Transverse colon (tissue), 4 donors: ENCODE measurements at regions not wholly inside any gene's neighbourhood (a gene's known extent, or its start where the extent isn't known, plus 50 kb on each side); places are given as distances from the start of the nearest gene placed in this dataset.

Source experiments
- DNase-seq: peaks from one replicate; pipeline ENCODE4 v3.0.0-alpha.2; 2019
- H3K27ac ChIP-seq, 4 donors: fragments of 200-600 bp; sonication (generic); 2 replicates each; pipeline ENCODE4 v1.5.1; 2016 to 2018; ENCODE audit warnings: inconsistent platforms in 4 of 4
- H3K27me3 ChIP-seq: fragments of 200-600 bp; sonication (generic); 2 replicates; pipeline ENCODE4 v1.5.1; 2017; ENCODE audit warnings: inconsistent platforms
- H3K36me3 ChIP-seq, 4 donors: fragments of 200-600 bp; sonication (generic); 2 replicates each; pipeline ENCODE4 v1.5.1; 2017 to 2019; ENCODE audit warnings: inconsistent platforms in 4 of 4
- H3K4me1 ChIP-seq, 4 donors: fragments of 200-600 bp; sonication (generic); 2 replicates each; pipeline ENCODE4 v1.5.1; 2017 to 2020; ENCODE audit warnings: inconsistent platforms in 4 of 4
- H3K4me3 ChIP-seq, 4 donors: fragments of 200-600 bp; sonication (generic); 1 replicate in 1 of 4; 2 replicates in 3 of 4; pipeline versions ENCODE4 v1.5.1 to v1.6.1; 2017 to 2019; ENCODE audit warnings: inconsistent platforms in 4 of 4
- H3K9me3 ChIP-seq, 2 donors: fragments of 200-600 bp; sonication (generic); 2 replicates each; pipeline ENCODE4 v1.5.1; 2017 to 2019; ENCODE audit warnings: inconsistent platforms in 2 of 2
- CTCF ChIP-seq, 5 experiments: fragments of 200-600 bp in 3 of 5; fragments of 450-650 bp in 2 of 5; sonication (generic) in 3 of 5; IDR thresholded peaks; 1 replicate in 2 of 5; 2 replicates in 3 of 5; pipeline ENCODE4 v1.5.1; 2016 to 2017; ENCODE audit warnings: antibody characterized with exemption in 5 of 5, inconsistent platforms in 3 of 5, mild to moderate bottlenecking in 2 of 5, moderate library complexity in 1 of 5
- EP300 ChIP-seq: sonication (generic); formaldehyde crosslinking; IDR thresholded peaks from one replicate; pipeline ENCODE4 v1.6.1; 2017; ENCODE audit warnings: antibody characterized with exemption, low read depth
- POLR2A ChIP-seq: fragments of 450-650 bp; IDR thresholded peaks from one replicate; pipeline ENCODE4 v1.6.1; 2016; ENCODE audit warnings: antibody characterized with exemption, mild to moderate bottlenecking, moderate library complexity
- POLR2AphosphoS5 ChIP-seq, 3 donors: sonication (generic); formaldehyde crosslinking; IDR thresholded peaks; one replicate each; pipeline ENCODE4 v1.6.1; 2016; ENCODE audit warnings: antibody characterized with exemption in 3 of 3
- WGBS, 2 donors: methylation state at CpG; one replicate each; pipeline ENCODE4 v1.1.5; 2018; ENCODE audit warnings: low coverage in 1 of 2; 5-methylcytosine and 5-hydroxymethylcytosine counted together
- in situ Hi-C, 4 donors: fragments of 200-750 bp; cut with MboI; loops; one replicate each; pipeline versions ENCODE4 v1.15.0 to v1.15.1; 2017; ENCODE audit warnings: low sequenced_read_pairs in 3 of 4, low pct_ligation_motif_present in 1 of 4, low pct_unique_long_range_greater_than_20kb in 1 of 4
- intact Hi-C: fragments of 100-400 bp; cut with DNase I; formaldehyde crosslinking; loops from one replicate; pipeline ENCODE4 v1.15.1; 2023; ENCODE audit warnings: low total_unique reads

DNA sequence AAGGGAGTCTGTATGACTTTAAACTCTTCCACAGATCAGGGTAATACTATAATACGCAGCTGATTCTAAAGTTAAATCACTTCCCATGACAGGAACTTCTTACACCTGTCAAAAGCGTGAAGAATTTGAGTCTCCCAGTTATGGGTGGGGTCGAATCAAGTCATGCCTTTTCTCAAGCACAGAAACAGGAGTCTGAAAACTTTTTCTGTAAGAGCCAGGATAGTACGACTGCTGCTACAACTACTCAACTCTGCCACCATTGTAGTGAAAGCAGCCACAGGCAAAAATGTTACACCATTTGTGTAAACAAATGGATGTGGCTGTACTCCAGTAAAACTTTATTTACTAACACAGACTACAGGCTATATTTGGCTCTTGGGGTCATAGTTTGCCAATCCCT, 90.3 kb downstream of the DUSP6 start:
- H3K27ac ChIP-seq: no peak overlapping the region
- no peaks in the 10 kb centered on the region for H3K27me3 ChIP-seq
- WGBS, 2 donors: 41 to 43% methylated on average over 4 of the region's 4 CpGs
- no peak overlapping the region for H3K4me3 ChIP-seq
- H3K9me3 ChIP-seq: no peaks in the 10 kb centered on the region
- in situ Hi-C loops: no loop called here
- intact Hi-C loops: no loop called here
- no peaks in the 10 kb centered on the region for H3K36me3 ChIP-seq
- TF ChIP-seq POLR2AphosphoS5 (IDR thresholded peaks at IDR 0.05): no peak
- H3K4me1 ChIP-seq: peaks cover 0 to 16% (median 0%) of the 10 kb centered on the region in 4 donors
- DNase-seq: no peak

DNA sequence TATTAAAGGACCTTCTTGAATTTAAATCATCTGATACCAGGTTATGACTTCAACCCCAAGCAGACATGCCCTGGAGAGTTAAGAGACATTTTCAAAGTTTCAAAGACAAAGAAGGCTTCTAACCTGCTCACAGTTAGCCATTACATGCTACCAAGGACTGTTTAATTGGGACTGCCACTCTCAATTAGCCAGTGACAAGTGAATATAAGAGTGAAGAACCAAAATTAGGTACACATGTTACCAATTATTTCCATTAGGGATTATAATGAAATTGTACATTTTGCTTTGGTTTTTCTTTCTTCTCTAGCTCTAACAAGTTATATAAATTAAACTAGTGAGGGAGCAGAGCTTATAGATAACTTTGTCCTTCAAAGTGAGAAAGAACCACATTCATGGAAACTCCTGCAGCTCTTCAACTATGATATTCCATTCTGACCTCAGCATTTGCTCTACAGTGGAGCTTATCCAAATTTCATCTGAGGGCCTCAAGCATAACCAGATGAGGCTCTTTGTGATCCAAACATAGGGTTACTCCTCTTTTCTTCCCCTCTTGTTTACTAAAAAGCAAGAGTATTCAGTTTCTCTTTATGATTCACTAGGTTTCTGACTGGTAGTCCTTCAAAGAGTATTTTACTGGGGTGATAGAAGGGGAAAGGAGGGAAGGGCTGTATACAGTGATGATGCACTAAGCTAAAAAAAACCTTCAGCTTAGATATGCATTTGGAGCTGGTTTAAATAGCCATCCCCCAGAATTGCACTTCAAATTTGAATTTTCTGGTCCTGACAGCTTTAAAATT, 91.3 kb downstream of the DUSP6 start:
- no peaks in the 10 kb centered on the region for H3K36me3 ChIP-seq
- TF ChIP-seq POLR2AphosphoS5 (IDR thresholded peaks at IDR 0.05) (no peak), CTCF (IDR thresholded peaks at IDR 0.05) (no peak), EP300 (no peak), POLR2A (no peak)
- no peaks in the 10 kb centered on the region for H3K27me3 ChIP-seq
- no peak overlapping the region for H3K4me3 ChIP-seq
- DNase-seq: no peak
- H3K9me3 ChIP-seq: no peaks in the 10 kb centered on the region
- peaks cover 0 to 16% (median 0%) of the 10 kb centered on the region in 4 donors for H3K4me1 ChIP-seq
- in situ Hi-C loops (no loop called here), intact Hi-C loops (no loop called here)
- H3K27ac ChIP-seq: no peak overlapping the region

- in situ Hi-C loops: no loop called here
- intact Hi-C loops: no loop called here
- DNase-seq: no peak
- Histone ChIP-seq H3K9me3 (no peaks in the 10 kb centered on the region), H3K4me3 (no peak overlapping the region), H3K27ac (no peak overlapping the region), H3K36me3 (no peaks in the 10 kb centered on the region), H3K4me1 (peaks cover 0 to 16% (median 0%) of the 10 kb centered on the region in 4 donors), H3K27me3 (no peaks in the 10 kb centered on the region)
- no peak for TF ChIP-seq POLR2AphosphoS5 (IDR thresholded peaks at IDR 0.05)
- no peak for TF ChIP-seq EP300
- TF ChIP-seq CTCF (IDR thresholded peaks at IDR 0.05): no peak
- no peak for TF ChIP-seq POLR2A
- WGBS, 2 donors: 76 to 85% methylated on average over 3 of the region's 3 CpGs
Measured at GRCh38 chr12:89259821-89260220, 92.5 kb downstream of the DUSP6 start.

GRCh38 chr12:89258240-89258969, 93.9 kb downstream of the DUSP6 start:
- WGBS, 2 donors: 86% methylated on average over 5 of the region's 5 CpGs
- in situ Hi-C loops (no loop called here), intact Hi-C loops (no loop called here)
- no peak for DNase-seq
- Histone ChIP-seq H3K27me3 (no peaks in the 10 kb centered on the region), H3K36me3 (no peaks in the 10 kb centered on the region), H3K4me3 (no peak overlapping the region), H3K4me1 (peaks cover 0 to 16% (median 0%) of the 10 kb centered on the region in 4 donors), H3K27ac (no peak overlapping the region), H3K9me3 (no peaks in the 10 kb centered on the region)
- TF ChIP-seq POLR2A: no peak
- TF ChIP-seq POLR2AphosphoS5 (IDR thresholded peaks at IDR 0.05): no peak
- TF ChIP-seq EP300: no peak
- no peak for TF ChIP-seq CTCF (IDR thresholded peaks at IDR 0.05)
